ENCODE measurements at regions not wholly inside any gene's neighbourhood (a gene's known extent, or its start where the extent isn't known, plus 50 kb on each side); places are given as distances from the start of the nearest gene placed in this dataset.
"Not testable (repeated sequence)": the region's sequence is repeated elsewhere in the genome, so short reads cannot be mapped to it uniquely, and the experiment has no call there.

GRCh38 chr2:234181121-234181520 is 130.6 kb downstream of the SPP2 start:
- no peak for DNase-seq

GRCh38 chr2:234179031-234179363 is 128.5 kb downstream of the SPP2 start:
- DNase-seq, result no peak

- DNase-seq, result no peak
Observed at GRCh38 chr2:234178330-234179030, 128.0 kb downstream of the SPP2 start.

GRCh38 chr2:234175649-234176048 is 125.1 kb downstream of the SPP2 start:
- no peak for DNase-seq

GRCh38 chr2:234174742-234175141 is 124.2 kb downstream of the SPP2 start:
- DNase-seq, result no peak

- DNase-seq, result no peak
Observed at GRCh38 chr2:234172532-234172931, 122.0 kb downstream of the SPP2 start.

- no peak for DNase-seq
Observed at GRCh38 chr2:234172066-234172465, 121.6 kb downstream of the SPP2 start.

GRCh38 chr2:234171666-234172065 is 121.2 kb downstream of the SPP2 start:
- no peak for DNase-seq

GRCh38 chr2:234169674-234170073 is 119.2 kb downstream of the SPP2 start:
- no peak for DNase-seq

- not testable (repeated sequence) for DNase-seq
Observed at GRCh38 chr2:234168605-234169570, 118.4 kb downstream of the SPP2 start.

GRCh38 chr2:234166531-234166930 is 116.0 kb downstream of the SPP2 start:
- no peak for DNase-seq

GRCh38 chr2:234165421-234165820 is 114.9 kb downstream of the SPP2 start:
- DNase-seq, result no peak

GRCh38 chr2:234164493-234165413 is 114.3 kb downstream of the SPP2 start:
- no peak for DNase-seq

- no peak for DNase-seq
Observed at GRCh38 chr2:234163510-234164045, 113.1 kb downstream of the SPP2 start.

GRCh38 chr2:234162861-234163260 is 112.4 kb downstream of the SPP2 start:
- no peak for DNase-seq

GRCh38 chr2:234161932-234162331 is 111.4 kb downstream of the SPP2 start:
- DNase-seq, result no peak

- DNase-seq, result no peak
Observed at GRCh38 chr2:234158812-234159211, 108.3 kb downstream of the SPP2 start.

GRCh38 chr2:234157817-234158588 is 107.5 kb downstream of the SPP2 start:
- no peak for DNase-seq

GRCh38 chr2:234156326-234156725 is 105.8 kb downstream of the SPP2 start:
- DNase-seq, result no peak

GRCh38 chr2:234152835-234153234 is 102.3 kb downstream of the SPP2 start:
- DNase-seq, result not testable (repeated sequence)

GRCh38 chr2:234147335-234147861 is 96.9 kb downstream of the SPP2 start:
- DNase-seq, result peak; percentile 55
